HL-60 (cell line): ENCODE measurements at regions not wholly inside any gene's neighbourhood (a gene's known extent, or its start where the extent isn't known, plus 50 kb on each side); places are given as distances from the start of the nearest gene placed in this dataset.

Experiments used
- GABPA ChIP-seq: IDR thresholded peaks from 2 replicates; pipeline ENCODE4 v1.6.1; 2012; ENCODE audit warnings: low read depth
- POLR2AphosphoS5 ChIP-seq: IDR thresholded peaks from 2 replicates; pipeline ENCODE4 v1.6.1; 2012; ENCODE audit warnings: low read depth
- REST ChIP-seq: IDR thresholded peaks from 2 replicates; pipeline ENCODE4 v1.6.1; 2012; ENCODE audit warnings: low read depth; ENCODE audit not compliant: insufficient replicate concordance
- TF ChIP-seq, protein P1 (sequence below): IDR thresholded peaks from one replicate; pipeline ENCODE4 v1.5.1; 2011; ENCODE audit warnings: low read length, control low read depth, inconsistent platforms; ENCODE audit not compliant: insufficient read depth

DNA sequence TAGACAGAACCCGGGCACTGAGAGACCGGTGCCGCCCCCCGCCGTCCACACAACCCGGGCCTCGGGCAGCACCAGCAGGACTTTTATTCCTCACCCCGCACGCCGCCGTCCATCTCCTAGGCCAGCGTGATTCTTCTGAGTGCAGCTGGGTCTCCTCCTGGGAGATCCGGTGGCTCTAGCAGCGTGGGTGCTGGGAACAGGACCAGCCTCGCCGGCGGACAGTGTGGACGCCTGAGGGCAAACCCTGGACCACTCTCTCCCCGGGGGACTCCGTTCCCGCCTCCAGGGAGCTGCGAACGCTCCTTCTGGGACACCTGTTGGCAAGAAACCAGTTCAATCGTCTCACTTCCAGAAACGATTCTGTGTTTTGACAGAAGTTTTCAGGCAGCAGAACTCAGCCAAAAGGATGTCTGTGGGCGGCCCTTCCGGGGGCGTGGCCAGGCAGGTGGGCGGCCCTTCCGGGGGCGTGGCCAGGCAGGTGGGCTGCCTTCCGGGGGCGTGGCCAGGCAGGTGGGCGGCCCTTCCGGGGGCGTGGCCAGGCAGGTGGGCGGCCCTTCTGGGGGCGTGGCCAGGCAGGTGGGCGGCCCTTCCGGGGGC, 130.7 kb downstream of the DLL1 start:
- TF ChIP-seq POLR2AphosphoS5, result no peak
- TF ChIP-seq, protein P1, sequence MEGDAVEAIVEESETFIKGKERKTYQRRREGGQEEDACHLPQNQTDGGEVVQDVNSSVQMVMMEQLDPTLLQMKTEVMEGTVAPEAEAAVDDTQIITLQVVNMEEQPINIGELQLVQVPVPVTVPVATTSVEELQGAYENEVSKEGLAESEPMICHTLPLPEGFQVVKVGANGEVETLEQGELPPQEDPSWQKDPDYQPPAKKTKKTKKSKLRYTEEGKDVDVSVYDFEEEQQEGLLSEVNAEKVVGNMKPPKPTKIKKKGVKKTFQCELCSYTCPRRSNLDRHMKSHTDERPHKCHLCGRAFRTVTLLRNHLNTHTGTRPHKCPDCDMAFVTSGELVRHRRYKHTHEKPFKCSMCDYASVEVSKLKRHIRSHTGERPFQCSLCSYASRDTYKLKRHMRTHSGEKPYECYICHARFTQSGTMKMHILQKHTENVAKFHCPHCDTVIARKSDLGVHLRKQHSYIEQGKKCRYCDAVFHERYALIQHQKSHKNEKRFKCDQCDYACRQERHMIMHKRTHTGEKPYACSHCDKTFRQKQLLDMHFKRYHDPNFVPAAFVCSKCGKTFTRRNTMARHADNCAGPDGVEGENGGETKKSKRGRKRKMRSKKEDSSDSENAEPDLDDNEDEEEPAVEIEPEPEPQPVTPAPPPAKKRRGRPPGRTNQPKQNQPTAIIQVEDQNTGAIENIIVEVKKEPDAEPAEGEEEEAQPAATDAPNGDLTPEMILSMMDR, result no peak
- TF ChIP-seq REST, result no peak
- TF ChIP-seq GABPA, result no peak
